Rectal smooth muscle tissue (tissue), 1 donor: ENCODE measurements at regions not wholly inside any gene's neighbourhood (a gene's known extent, or its start where the extent isn't known, plus 50 kb on each side); places are given as distances from the start of the nearest gene placed in this dataset.

ENCODE experiments used
- H3K27ac ChIP-seq: one replicate; pipeline ENCODE4 v1.7.0; 2013; ENCODE audit warnings: low read depth, low read length, inconsistent platforms
- H3K27me3 ChIP-seq: one replicate; pipeline ENCODE4 v1.7.0; 2013; ENCODE audit warnings: low read length; ENCODE audit not compliant: control insufficient read depth, insufficient read depth
- H3K36me3 ChIP-seq: one replicate; pipeline ENCODE4 v1.7.0; 2013; ENCODE audit warnings: low read length; ENCODE audit not compliant: control insufficient read depth, insufficient read depth
- H3K4me1 ChIP-seq: one replicate; pipeline ENCODE4 v1.7.0; 2013; ENCODE audit warnings: low read length; ENCODE audit not compliant: control insufficient read depth, insufficient read depth
- H3K4me3 ChIP-seq: one replicate; pipeline ENCODE4 v1.7.0; 2013; ENCODE audit warnings: low read length
- H3K9ac ChIP-seq: one replicate; pipeline ENCODE4 v1.7.0; 2013; ENCODE audit warnings: low read length

- Histone ChIP-seq H3K4me3 (no peak overlapping the region), H3K4me1 (no peaks in the 10 kb centered on the region), H3K36me3 (no peaks in the 10 kb centered on the region), H3K27me3 (no peaks in the 10 kb centered on the region), H3K9ac (no peak overlapping the region), H3K27ac (no peak overlapping the region)
Measured at GRCh38 chr2:144020047-144020446, 499.9 kb downstream of the ZEB2 start.

- no peak overlapping the region for H3K9ac ChIP-seq
- no peaks in the 10 kb centered on the region for H3K36me3 ChIP-seq
- H3K27ac ChIP-seq = no peak overlapping the region
- H3K4me3 ChIP-seq = no peak overlapping the region
- H3K4me1 ChIP-seq = no peaks in the 10 kb centered on the region
- H3K27me3 ChIP-seq = no peaks in the 10 kb centered on the region
Measured at GRCh38 chr2:144015655-144016245, 504.2 kb downstream of the ZEB2 start.

- H3K36me3 ChIP-seq = no peaks in the 10 kb centered on the region
- H3K4me1 ChIP-seq = no peaks in the 10 kb centered on the region
- no peak overlapping the region for H3K9ac ChIP-seq
- H3K27ac ChIP-seq = no peak overlapping the region
- no peak overlapping the region for H3K4me3 ChIP-seq
- H3K27me3 ChIP-seq = no peaks in the 10 kb centered on the region
Measured at GRCh38 chr2:144015036-144015435, 504.9 kb downstream of the ZEB2 start.

GRCh38 chr2:144014103-144014502 is 505.8 kb downstream of the ZEB2 start:
- Histone ChIP-seq H3K4me1 (no peaks in the 10 kb centered on the region), H3K9ac (no peak overlapping the region), H3K27me3 (no peaks in the 10 kb centered on the region), H3K27ac (no peak overlapping the region), H3K4me3 (no peak overlapping the region), H3K36me3 (no peaks in the 10 kb centered on the region)

GRCh38 chr2:144012304-144012703 is 507.6 kb downstream of the ZEB2 start:
- Histone ChIP-seq H3K27me3 (no peaks in the 10 kb centered on the region), H3K4me1 (no peaks in the 10 kb centered on the region), H3K4me3 (no peak overlapping the region), H3K36me3 (no peaks in the 10 kb centered on the region), H3K9ac (no peak overlapping the region), H3K27ac (no peak overlapping the region)

- no peak overlapping the region for H3K4me3 ChIP-seq
- H3K27me3 ChIP-seq = no peaks in the 10 kb centered on the region
- H3K9ac ChIP-seq = no peak overlapping the region
- no peaks in the 10 kb centered on the region for H3K36me3 ChIP-seq
- no peak overlapping the region for H3K27ac ChIP-seq
- H3K4me1 ChIP-seq = no peaks in the 10 kb centered on the region
Measured at GRCh38 chr2:144011553-144011952, 508.4 kb downstream of the ZEB2 start.

- Histone ChIP-seq H3K36me3 (no peaks in the 10 kb centered on the region), H3K4me1 (no peaks in the 10 kb centered on the region), H3K27ac (no peak overlapping the region), H3K4me3 (no peak overlapping the region), H3K9ac (no peak overlapping the region), H3K27me3 (no peaks in the 10 kb centered on the region)
Measured at GRCh38 chr2:144011098-144011497, 508.8 kb downstream of the ZEB2 start.

- no peak overlapping the region for H3K9ac ChIP-seq
- no peaks in the 10 kb centered on the region for H3K36me3 ChIP-seq
- H3K27me3 ChIP-seq = no peaks in the 10 kb centered on the region
Measured at GRCh38 chr2:144010096-144010836, 509.7 kb downstream of the ZEB2 start.

GRCh38 chr2:144006139-144006538 is 513.8 kb downstream of the ZEB2 start:
- H3K4me1 ChIP-seq = no peaks in the 10 kb centered on the region
- H3K27me3 ChIP-seq = no peaks in the 10 kb centered on the region

More at GRCh38 chr2:144010096-144010836, 509.7 kb downstream of the ZEB2 start:
- H3K27ac ChIP-seq = no peak overlapping the region
- no peak overlapping the region for H3K4me3 ChIP-seq
- no peaks in the 10 kb centered on the region for H3K4me1 ChIP-seq

GRCh38 chr2:144004742-144005141 is 515.2 kb downstream of the ZEB2 start:
- Histone ChIP-seq H3K27ac (no peak overlapping the region), H3K9ac (no peak overlapping the region), H3K27me3 (no peaks in the 10 kb centered on the region), H3K4me3 (no peak overlapping the region), H3K4me1 (no peaks in the 10 kb centered on the region), H3K36me3 (no peaks in the 10 kb centered on the region)

More at GRCh38 chr2:144006139-144006538, 513.8 kb downstream of the ZEB2 start:
- H3K27ac ChIP-seq = no peak overlapping the region
- H3K9ac ChIP-seq = no peak overlapping the region
- H3K4me3 ChIP-seq = no peak overlapping the region
- no peaks in the 10 kb centered on the region for H3K36me3 ChIP-seq

GRCh38 chr2:144003460-144004075 is 516.4 kb downstream of the ZEB2 start:
- Histone ChIP-seq H3K36me3 (no peaks in the 10 kb centered on the region), H3K9ac (no peak overlapping the region), H3K4me3 (no peak overlapping the region), H3K4me1 (no peaks in the 10 kb centered on the region), H3K27me3 (no peaks in the 10 kb centered on the region), H3K27ac (no peak overlapping the region)

GRCh38 chr2:143996974-143997373 is 522.9 kb downstream of the ZEB2 start:
- no peak overlapping the region for H3K9ac ChIP-seq
- no peak overlapping the region for H3K4me3 ChIP-seq
- H3K36me3 ChIP-seq = no peaks in the 10 kb centered on the region
- H3K4me1 ChIP-seq = no peaks in the 10 kb centered on the region
- no peak overlapping the region for H3K27ac ChIP-seq
- no peaks in the 10 kb centered on the region for H3K27me3 ChIP-seq
